GM19468 (cell line): ENCODE measurements at regions not wholly inside any gene's neighbourhood (a gene's known extent, or its start where the extent isn't known, plus 50 kb on each side); places are given as distances from the start of the nearest gene placed in this dataset.
"Not testable (repeated sequence)": the region's sequence is repeated elsewhere in the genome, so short reads cannot be mapped to it uniquely, and the experiment has no call there.

ENCODE experiments used
- ATAC-seq: cut with Tn5 transposase; IDR thresholded peaks from one replicate; pipeline ENCODE4 v1.9.1; 2021; ENCODE audit warnings: mild to moderate bottlenecking, moderate library complexity, moderate number of reproducible peaks; ENCODE audit not compliant: unreplicated experiment; ENCODE audit errors: extremely low read depth

DNA sequence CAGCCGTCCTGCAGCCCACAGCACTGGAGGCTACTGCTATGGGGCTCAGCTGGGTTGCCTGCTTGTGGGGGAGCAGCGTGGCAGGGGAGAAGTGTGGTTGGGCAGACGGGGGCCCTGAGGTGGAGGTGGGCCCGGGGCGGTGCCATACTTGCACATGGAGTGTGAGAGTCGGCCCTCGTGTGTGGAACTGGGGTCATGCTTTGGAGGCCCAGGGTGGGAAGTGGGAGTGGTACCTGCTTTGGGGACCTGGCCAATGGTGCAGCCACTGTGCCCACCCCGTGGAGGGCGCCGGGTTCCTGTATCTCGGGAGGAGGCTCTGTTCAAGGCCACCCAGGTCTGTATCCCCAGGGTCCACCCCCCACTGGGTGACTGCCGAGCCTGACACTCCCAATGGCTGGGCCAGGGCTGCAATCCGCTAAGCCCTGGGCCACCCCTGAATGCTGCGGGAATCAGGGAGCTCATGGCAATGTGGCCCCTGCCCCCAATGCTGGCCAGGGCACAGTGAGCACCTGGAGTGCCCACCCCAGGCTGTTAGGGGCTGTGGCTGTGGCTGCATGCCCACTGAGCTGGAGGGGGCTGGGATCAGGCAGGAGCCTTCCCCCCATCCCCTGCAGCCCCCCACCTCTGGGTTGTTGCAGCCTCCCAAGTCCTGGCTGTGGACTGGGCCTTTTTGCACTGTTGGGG is 157.9 kb upstream of the SLC38A2 start:
- no peak for ATAC-seq

DNA sequence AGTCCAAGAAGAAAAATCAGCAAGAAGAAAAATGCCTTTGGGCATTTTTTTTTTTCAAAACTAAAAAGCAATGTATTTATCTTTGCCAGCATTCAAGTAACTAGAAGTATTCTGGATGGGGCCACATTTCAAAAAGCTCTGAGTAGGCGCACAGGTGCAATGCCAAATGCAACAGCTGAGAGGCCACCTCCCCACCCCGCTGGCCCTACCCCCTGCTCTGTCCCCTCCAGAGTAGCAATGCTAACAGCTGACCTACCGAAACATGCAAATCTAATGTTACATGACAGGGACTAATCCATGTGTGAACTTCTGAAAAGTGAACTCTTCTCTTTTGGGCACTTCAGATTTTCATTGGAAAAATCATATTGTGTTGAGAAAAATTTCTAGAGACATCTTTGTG is 153.7 kb upstream of the SLC38A2 start:
- ATAC-seq, result no peak

GRCh38 chr12:46524778-46525177 is 152.2 kb upstream of the SLC38A2 start:
- no peak for ATAC-seq

DNA sequence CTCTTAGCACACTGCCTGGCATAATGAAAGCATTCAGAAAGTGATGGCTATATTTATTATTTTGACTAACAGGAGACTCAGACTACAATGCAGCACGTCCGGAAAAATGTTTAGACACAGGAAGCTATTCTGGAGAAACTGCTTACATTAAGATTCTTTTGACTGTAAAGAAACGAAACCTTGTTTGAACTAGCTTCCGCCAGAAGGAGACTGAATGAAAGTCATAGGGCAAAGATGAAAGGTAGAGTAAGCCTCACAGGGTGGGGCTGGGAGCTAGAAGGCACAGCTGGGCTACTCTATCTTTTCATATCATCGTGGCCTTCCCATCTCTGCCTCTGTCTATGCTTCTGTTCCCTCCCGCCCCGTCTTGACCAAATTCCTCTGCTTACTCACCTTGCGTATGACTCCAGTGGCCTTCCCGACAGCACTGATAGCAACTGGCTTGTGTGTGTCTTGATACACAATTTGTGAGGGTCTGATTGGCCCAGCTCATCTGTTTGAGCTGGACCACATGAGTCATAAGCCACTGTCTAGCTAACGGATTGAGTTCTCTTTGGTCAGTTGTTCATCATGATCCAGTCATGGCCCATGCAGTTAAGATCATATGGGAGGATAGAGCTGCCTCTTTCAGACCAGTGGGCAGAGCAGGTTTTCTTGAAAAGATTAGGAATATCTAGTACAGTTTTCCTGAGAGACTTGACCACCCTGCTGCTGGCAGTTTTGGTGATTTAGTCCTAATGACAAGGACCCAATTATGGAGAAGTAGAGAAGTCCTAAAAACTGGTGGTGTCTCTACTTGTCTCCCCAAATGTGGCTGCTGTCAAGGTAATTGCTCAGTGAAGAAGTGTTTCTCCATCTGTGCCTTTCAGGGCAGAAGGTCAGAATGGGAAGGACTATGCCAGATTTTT is 151.5 kb upstream of the SLC38A2 start:
- no peak for ATAC-seq

DNA sequence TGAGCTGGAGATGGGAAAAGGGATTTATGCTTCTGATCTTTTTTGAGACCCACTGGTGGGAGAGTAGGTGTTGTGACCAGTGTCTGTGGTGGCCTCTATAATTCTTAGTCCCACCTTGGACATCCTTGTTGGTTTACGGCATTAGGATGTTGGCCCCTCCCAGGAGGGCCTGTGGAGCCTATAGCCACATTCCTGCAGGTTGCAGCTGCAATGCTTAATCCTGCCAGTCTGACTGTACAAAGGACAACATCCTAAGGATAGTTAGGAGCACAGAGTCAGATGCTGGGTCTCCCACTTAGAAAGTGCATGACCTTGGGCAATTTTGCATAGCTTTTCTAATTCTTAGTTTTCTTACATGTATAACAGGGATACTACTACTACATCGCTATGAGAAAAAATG is 150.9 kb upstream of the SLC38A2 start:
- no peak for ATAC-seq

- ATAC-seq, result no peak
Measured at GRCh38 chr12:46522071-46522470, 149.5 kb upstream of the SLC38A2 start.

- ATAC-seq, result no peak
Measured at GRCh38 chr12:46521145-46521544, 148.6 kb upstream of the SLC38A2 start.

- no peak for ATAC-seq
Measured at GRCh38 chr12:46519407-46519806, 146.8 kb upstream of the SLC38A2 start.

- ATAC-seq, result no peak
Measured at GRCh38 chr12:46518729-46519128, 146.2 kb upstream of the SLC38A2 start.

GRCh38 chr12:46518169-46518568 is 145.6 kb upstream of the SLC38A2 start:
- no peak for ATAC-seq

DNA sequence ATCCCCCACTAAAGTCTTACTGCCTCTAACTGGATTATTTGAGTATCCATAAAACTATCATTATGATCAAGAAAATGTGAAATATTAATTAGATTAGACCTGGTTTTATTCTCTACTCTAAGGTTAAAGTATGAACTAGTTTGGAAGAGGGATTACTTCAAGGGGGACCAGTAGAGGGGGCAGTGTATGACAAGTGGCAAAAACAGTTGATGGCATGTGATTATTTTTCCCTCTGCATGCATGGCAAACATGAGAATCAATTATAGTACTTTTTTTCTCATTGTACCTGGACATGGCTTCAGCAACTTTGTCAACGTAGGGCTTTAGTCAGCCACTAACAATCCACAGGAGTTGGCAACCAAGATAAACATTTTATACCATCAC is 145.0 kb upstream of the SLC38A2 start:
- ATAC-seq, result no peak

DNA sequence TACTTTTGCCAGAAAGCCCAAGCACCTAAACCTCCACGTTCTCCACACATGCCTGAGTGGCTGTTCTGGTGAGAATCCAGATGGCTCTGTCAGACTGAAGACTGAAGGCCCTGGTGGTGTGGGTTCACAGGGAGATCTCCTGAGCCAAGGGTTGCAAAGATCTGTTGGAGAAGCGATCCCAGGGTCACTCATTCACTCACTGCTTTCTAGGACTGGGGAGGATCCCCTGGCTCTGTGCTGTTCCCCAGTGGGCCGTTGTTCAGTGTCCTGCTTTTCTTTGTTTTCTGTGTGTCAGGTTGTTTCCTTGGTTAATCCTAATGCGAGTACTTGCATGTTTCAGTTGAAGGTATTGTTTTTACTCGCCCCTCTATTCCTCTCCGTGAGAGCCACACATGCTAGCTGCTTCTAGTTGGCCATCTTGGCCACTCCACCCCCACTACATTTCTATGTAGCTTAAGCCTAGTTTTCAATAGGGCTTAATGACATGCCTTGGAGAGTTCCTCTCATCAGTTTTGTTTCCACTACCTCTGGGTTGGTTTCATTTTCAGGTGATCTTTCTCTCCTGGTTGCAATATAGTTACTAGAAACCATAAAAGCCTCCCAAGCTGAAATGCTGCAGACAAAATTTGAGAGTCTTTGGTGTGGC is 144.5 kb upstream of the SLC38A2 start:
- ATAC-seq, result peak; percentile 96

DNA sequence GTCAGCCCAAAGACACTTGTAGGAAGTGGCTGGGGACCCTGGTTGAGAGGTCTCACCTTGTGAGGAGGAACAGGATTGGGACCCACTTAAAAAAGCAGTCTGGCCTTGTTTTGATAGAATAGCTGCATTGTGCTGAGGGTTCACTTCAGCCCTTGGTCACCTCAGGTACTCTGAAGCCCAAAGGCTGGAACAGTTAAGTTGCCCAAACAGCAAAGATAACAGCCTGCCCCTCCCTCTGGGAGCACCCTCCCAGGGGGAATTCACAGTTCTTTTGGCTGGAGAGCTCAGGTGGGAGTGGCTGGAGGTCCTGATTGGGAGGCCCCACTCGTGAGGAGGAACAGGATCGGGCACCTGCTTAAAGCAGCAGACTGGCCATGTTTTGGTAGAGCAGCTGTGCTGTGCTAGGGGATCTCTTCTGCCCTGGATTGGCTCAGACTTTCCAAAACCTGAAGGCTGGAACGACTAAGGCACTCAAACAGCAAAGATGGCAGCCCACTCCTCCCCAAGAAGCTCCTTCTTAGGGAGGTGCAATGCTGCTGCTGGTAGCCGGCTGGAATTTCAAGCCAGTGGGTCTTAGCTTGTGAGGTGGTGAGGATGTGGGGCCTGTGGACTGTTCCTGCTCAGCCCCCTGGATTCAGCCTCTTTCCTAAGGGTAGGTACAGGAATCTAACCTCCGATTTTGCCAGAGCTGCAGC is 143.8 kb upstream of the SLC38A2 start:
- no peak for ATAC-seq

GRCh38 chr12:46515829-46516228 is 143.3 kb upstream of the SLC38A2 start:
- no peak for ATAC-seq

DNA sequence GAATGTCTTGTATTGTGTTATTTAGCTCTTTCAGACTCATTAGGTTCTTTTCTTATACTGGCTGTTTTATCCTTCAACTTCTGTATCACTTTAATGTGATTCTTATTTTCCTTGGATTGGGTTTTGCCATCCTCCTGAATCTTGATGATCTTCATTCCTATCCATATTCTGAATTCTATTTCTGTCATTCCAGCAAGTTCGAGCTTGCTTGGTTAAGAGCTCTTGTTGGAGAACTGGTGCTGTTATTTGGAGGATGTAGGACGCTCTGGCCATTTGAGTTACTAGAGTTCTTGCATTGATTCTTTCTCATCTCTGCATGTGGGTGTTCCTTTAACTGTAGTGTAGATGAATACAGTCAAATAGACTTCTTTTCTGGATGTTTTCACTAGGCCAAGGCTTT is 142.3 kb upstream of the SLC38A2 start:
- no peak for ATAC-seq

DNA sequence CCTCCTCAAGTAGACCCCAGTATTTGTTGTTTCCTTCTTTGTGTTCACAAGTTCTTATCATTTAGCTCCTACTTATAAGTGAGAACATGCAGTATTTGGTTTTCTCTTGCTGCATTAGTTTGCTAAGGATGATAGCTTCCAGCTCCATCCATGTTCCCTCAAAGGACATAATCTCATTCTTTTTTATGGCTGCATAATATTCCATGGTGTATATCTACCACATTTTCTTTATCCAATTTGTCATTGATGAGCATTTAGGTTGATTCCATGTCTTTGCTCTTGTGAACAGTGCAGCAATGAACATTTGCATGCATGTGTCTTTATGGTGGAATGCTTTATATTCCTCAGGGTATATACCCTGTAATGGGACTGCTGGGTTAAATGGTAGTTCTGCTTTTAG is 137.7 kb upstream of the SLC38A2 start:
- ATAC-seq, result not testable (repeated sequence)

DNA sequence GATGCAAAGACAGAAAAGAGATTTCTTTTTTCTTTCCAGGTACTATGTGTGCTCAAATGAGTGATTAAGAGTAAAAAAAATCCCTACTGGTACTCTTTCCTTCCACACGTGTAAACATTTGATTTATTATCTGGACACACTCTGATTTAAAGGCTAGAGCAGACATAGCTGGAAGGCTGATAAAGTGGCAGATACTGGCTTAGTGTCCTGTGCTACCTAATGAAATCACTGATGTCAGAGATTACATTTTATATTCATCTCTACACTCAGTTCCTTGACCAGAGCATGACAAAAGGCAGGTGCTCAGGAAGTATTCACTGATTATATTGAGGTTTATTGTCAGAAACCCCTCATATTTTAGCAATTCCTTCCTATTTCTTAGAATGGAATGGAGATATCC is 136.6 kb upstream of the SLC38A2 start:
- ATAC-seq, result no peak

- no peak for ATAC-seq
Measured at GRCh38 chr12:46508651-46509050, 136.1 kb upstream of the SLC38A2 start.

- ATAC-seq, result no peak
Measured at GRCh38 chr12:46507766-46508165, 135.2 kb upstream of the SLC38A2 start.

- no peak for ATAC-seq
Measured at GRCh38 chr12:46506961-46507360, 134.4 kb upstream of the SLC38A2 start.

DNA sequence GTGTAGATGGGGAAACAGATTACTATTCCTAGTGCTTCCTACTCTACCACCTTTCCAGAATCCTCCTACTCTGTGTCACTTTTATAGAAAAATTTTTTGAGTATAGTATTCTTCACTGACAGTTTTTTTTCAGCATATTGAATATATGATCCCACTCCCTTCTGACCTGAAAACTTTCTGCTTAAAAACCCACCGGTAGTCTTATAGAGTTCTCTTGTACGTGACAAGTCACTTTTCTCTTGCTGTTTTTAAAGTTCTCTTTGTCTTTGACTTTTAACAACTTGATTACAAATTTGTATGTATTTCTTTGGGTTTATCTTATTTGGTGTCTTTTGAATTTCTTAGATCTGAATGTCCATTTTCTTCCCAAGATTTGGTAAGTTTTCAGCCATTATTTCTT is 133.6 kb upstream of the SLC38A2 start:
- ATAC-seq, result no peak
